ENCODE measurements at regions not wholly inside any gene's neighbourhood (a gene's known extent, or its start where the extent isn't known, plus 50 kb on each side); places are given as distances from the start of the nearest gene placed in this dataset.
"Not testable (repeated sequence)": the region's sequence is repeated elsewhere in the genome, so short reads cannot be mapped to it uniquely, and the experiment has no call there.

DNA sequence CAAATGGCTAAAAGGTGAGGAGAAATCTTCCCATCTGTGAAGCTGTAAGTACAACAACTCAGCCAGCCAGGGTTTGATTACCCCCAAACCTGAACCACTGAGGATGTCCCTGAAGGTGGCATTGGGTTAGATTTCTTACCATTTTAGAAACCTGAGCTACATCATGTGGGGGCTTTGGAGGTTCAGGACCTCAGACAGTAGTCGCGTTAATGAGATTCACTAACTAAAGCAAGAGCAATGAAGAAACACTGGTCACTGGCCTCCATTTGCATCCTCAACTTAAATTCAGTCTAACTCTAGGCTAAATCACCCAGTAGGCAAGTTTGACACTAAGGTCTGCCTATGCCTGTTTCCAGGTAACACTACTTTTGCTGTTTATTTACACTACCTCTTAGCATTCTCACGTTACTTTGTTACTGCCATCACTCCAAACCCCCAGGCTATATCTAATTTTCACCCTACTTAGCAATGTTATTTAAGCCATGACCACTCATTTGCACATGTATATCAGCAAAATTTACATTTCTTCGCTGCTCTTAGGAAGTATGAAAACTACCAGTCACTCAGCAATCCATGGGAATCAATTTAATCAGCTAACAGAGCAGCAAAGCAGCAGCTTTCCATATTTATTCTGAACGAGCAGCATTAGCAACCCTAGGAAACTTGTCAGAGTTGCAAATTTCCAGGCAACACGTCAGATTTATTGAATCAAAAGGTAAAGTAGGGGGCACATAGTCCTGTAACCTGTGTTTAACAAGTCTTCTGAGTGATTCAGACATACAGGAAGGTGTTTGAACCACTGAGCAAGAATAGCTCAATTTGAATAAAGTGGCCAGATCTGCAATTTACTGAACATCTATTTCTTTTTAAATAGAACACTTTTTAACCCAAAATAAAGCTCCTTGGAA lies 788.4 kb upstream of the SORCS1 start:
- no peaks in the 10 kb centered on the region for H3K9me3 ChIP-seq (ENCODE audit: control insufficient read depth, insufficient read depth, low read depth, low read length)
- H3K4me1 ChIP-seq (ENCODE audit: control insufficient read depth, insufficient read depth, low read length): no peaks in the 10 kb centered on the region
- CTCF ChIA-PET: no interaction called here
- TF ChIP-seq, protein P1, sequence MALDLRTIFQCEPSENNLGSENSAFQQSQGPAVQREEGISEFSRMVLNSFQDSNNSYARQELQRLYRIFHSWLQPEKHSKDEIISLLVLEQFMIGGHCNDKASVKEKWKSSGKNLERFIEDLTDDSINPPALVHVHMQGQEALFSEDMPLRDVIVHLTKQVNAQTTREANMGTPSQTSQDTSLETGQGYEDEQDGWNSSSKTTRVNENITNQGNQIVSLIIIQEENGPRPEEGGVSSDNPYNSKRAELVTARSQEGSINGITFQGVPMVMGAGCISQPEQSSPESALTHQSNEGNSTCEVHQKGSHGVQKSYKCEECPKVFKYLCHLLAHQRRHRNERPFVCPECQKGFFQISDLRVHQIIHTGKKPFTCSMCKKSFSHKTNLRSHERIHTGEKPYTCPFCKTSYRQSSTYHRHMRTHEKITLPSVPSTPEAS (tag by site-specific recombination; IDR thresholded peaks at IDR 0.05): no peak
- no peak for TF ChIP-seq ZNF426 (tag by site-specific recombination; IDR thresholded peaks at IDR 0.05)
- TF ChIP-seq, protein P2, sequence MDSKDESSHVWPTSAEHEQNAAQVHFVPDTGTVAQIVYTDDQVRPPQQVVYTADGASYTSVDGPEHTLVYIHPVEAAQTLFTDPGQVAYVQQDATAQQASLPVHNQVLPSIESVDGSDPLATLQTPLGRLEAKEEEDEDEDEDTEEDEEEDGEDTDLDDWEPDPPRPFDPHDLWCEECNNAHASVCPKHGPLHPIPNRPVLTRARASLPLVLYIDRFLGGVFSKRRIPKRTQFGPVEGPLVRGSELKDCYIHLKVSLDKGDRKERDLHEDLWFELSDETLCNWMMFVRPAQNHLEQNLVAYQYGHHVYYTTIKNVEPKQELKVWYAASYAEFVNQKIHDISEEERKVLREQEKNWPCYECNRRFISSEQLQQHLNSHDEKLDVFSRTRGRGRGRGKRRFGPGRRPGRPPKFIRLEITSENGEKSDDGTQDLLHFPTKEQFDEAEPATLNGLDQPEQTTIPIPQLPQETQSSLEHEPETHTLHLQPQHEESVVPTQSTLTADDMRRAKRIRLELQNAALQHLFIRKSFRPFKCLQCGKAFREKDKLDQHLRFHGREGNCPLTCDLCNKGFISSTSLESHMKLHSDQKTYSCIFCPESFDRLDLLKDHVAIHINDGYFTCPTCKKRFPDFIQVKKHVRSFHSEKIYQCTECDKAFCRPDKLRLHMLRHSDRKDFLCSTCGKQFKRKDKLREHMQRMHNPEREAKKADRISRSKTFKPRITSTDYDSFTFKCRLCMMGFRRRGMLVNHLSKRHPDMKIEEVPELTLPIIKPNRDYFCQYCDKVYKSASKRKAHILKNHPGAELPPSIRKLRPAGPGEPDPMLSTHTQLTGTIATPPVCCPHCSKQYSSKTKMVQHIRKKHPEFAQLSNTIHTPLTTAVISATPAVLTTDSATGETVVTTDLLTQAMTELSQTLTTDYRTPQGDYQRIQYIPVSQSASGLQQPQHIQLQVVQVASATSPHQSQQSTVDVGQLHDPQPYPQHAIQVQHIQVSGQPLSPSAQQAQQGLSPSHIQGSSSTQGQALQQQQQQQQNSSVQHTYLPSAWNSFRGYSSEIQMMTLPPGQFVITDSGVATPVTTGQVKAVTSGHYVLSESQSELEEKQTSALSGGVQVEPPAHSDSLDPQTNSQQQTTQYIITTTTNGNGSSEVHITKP (tag by site-specific recombination; IDR thresholded peaks at IDR 0.05): no peak
- TF ChIP-seq, protein P3, sequence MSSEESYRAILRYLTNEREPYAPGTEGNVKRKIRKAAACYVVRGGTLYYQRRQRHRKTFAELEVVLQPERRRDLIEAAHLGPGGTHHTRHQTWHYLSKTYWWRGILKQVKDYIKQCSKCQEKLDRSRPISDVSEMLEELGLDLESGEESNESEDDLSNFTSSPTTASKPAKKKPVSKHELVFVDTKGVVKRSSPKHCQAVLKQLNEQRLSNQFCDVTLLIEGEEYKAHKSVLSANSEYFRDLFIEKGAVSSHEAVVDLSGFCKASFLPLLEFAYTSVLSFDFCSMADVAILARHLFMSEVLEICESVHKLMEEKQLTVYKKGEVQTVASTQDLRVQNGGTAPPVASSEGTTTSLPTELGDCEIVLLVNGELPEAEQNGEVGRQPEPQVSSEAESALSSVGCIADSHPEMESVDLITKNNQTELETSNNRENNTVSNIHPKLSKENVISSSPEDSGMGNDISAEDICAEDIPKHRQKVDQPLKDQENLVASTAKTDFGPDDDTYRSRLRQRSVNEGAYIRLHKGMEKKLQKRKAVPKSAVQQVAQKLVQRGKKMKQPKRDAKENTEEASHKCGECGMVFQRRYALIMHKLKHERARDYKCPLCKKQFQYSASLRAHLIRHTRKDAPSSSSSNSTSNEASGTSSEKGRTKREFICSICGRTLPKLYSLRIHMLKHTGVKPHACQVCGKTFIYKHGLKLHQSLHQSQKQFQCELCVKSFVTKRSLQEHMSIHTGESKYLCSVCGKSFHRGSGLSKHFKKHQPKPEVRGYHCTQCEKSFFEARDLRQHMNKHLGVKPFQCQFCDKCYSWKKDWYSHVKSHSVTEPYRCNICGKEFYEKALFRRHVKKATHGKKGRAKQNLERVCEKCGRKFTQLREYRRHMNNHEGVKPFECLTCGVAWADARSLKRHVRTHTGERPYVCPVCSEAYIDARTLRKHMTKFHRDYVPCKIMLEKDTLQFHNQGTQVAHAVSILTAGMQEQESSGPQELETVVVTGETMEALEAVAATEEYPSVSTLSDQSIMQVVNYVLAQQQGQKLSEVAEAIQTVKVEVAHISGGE (tag by site-specific recombination; conservative IDR thresholded peaks at IDR 0.05; ENCODE audit: low read depth): no peak
- no peak for TF ChIP-seq ZNF544 (tag by site-specific recombination; IDR thresholded peaks at IDR 0.05)
- no peak for TF ChIP-seq HOXA7 (CRISPR knock-in tag; IDR thresholded peaks at IDR 0.05; ENCODE audit: borderline replicate concordance)
- TF ChIP-seq, protein P4, sequence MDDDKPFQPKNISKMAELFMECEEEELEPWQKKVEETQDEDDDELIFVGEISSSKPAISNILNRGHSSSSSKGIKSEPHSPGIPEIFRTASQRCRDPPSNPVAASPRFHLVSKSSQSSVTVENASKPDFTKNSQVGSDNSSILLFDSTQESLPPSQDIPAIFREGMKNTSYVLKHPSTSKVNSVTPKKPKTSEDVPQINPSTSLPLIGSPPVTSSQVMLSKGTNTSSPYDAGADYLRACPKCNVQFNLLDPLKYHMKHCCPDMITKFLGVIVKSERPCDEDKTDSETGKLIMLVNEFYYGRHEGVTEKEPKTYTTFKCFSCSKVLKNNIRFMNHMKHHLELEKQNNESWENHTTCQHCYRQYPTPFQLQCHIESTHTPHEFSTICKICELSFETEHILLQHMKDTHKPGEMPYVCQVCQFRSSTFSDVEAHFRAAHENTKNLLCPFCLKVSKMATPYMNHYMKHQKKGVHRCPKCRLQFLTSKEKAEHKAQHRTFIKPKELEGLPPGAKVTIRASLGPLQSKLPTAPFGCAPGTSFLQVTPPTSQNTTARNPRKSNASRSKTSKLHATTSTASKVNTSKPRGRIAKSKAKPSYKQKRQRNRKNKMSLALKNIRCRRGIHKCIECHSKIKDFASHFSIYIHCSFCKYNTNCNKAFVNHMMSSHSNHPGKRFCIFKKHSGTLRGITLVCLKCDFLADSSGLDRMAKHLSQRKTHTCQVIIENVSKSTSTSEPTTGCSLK (tag by site-specific recombination; IDR thresholded peaks at IDR 0.05): no peak
- TF ChIP-seq, protein P5, sequence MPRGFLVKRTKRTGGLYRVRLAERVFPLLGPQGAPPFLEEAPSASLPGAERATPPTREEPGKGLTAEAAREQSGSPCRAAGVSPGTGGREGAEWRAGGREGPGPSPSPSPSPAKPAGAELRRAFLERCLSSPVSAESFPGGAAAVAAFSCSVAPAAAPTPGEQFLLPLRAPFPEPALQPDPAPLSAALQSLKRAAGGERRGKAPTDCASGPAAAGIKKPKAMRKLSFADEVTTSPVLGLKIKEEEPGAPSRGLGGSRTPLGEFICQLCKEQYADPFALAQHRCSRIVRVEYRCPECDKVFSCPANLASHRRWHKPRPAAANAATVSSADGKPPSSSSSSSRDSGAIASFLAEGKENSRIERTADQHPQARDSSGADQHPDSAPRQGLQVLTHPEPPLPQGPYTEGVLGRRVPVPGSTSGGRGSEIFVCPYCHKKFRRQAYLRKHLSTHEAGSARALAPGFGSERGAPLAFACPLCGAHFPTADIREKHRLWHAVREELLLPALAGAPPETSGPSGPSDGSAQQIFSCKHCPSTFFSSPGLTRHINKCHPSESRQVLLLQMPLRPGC (tag by site-specific recombination; IDR thresholded peaks at IDR 0.05): no peak
- no peak for TF ChIP-seq ZNF776 (tag by site-specific recombination; IDR thresholded peaks at IDR 0.05; ENCODE audit: borderline replicate concordance)
- TF ChIP-seq MYNN (tag by site-specific recombination; IDR thresholded peaks at IDR 0.05; ENCODE audit: borderline replicate concordance): no peak
- TF ChIP-seq ZNF133 (tag by site-specific recombination; IDR thresholded peaks at IDR 0.05): no peak
- no peak for TF ChIP-seq ZNF114 (tag by site-specific recombination; IDR thresholded peaks at IDR 0.05)
- no peak for TF ChIP-seq ZFP41 (tag by site-specific recombination; IDR thresholded peaks at IDR 0.05; ENCODE audit: borderline replicate concordance)
- no peak for TF ChIP-seq ZNF664 (tag by site-specific recombination; IDR thresholded peaks at IDR 0.05)
- no peak for TF ChIP-seq ZNF112 (tag by site-specific recombination; IDR thresholded peaks at IDR 0.05)
- no peak for TF ChIP-seq ZNF530 (tag by site-specific recombination; IDR thresholded peaks at IDR 0.05; ENCODE audit: low read depth)
- no peaks in the 10 kb centered on the region for H3K36me3 ChIP-seq (ENCODE audit: control insufficient read depth in 2 of 2, insufficient read depth in 1 of 2, low read length in 2 of 2)
- H3K27ac ChIP-seq (ENCODE audit: extremely low read depth, low read depth, low read length): no peak overlapping the region
- H3K4me3 ChIP-seq (ENCODE audit: low read depth, low read length): no peak overlapping the region
- POLR2A ChIA-PET: interaction anchor here (0.6 kb wide), 1 partner anchor 14 kb away, joined by 4 read pairs; no protein-coding TSS in a partner anchor

DNA sequence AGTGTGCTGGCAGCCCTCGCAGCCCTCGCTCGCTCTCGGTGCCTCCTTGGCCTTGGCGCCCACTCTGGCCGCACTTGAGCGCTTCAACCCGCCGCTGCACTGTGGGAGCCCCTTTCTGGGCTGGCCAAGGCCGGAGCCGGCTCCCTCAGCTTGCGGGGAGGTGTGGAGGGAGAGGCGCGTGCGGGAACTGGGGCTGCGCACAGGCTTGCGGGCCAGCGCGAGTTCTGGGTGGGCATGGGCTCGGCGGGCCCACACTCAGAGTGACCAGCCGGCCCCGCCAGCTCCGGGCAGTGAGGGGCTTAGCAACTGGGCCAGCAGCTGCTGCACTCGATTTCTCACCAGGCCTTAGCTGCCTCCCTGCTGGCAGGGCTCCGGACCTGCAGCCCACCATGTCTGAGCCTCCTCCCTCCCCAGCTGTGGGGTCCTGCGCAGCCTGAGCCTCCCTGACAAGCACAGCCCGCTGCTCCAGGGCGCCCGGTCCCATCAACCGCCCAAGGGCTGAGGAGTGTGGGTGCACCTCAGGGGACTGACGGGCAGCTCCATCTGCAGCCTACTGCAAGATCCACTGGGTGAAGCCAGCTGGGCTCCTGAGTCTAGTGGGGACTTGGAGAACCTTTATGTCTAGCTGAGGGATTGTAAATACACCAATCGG lies 786.0 kb upstream of the SORCS1 start:
- H3K27ac ChIP-seq (ENCODE audit: extremely low read depth, low read depth, low read length); POLR2A ChIA-PET; H3K4me1 ChIP-seq (ENCODE audit: control insufficient read depth, insufficient read depth, low read length); H3K36me3 ChIP-seq (ENCODE audit: control insufficient read depth in 2 of 2, insufficient read depth in 1 of 2, low read length in 2 of 2); CTCF ChIA-PET; H3K4me3 ChIP-seq (ENCODE audit: low read depth, low read length); H3K9me3 ChIP-seq (ENCODE audit: control insufficient read depth, insufficient read depth, low read depth, low read length): not testable (repeated sequence)
